Glutamatergic neuron (in vitro differentiated cells): ENCODE measurements at regions not wholly inside any gene's neighbourhood (a gene's known extent, or its start where the extent isn't known, plus 50 kb on each side); places are given as distances from the start of the nearest gene placed in this dataset.

Source experiments
- DNase-seq: peaks from one replicate; pipeline ENCODE4 v3.0.0; 2022
- H3K27ac Mint-ChIP-seq: one replicate; pipeline ENCODE4 v1.8.0; 2020; ENCODE audit warnings: mild to moderate bottlenecking, mixed read lengths, inconsistent platforms; ENCODE audit not compliant: unreplicated experiment
- H3K27me3 Mint-ChIP-seq: one replicate; pipeline ENCODE4 v1.8.0; 2020; ENCODE audit warnings: mild to moderate bottlenecking, moderate library complexity, mixed read lengths, inconsistent platforms; ENCODE audit not compliant: unreplicated experiment
- H3K36me3 Mint-ChIP-seq: one replicate; pipeline ENCODE4 v1.8.0; 2020; ENCODE audit warnings: mild to moderate bottlenecking, mixed read lengths, inconsistent platforms; ENCODE audit not compliant: unreplicated experiment
- H3K4me1 Mint-ChIP-seq: one replicate; pipeline ENCODE4 v1.8.0; 2020; ENCODE audit warnings: mild to moderate bottlenecking, low read depth, mixed read lengths, inconsistent platforms; ENCODE audit not compliant: unreplicated experiment
- H3K4me3 Mint-ChIP-seq: one replicate; pipeline ENCODE4 v1.8.0; 2020; ENCODE audit warnings: mild to moderate bottlenecking, mixed read lengths, inconsistent platforms; ENCODE audit not compliant: unreplicated experiment
- H3K9me3 Mint-ChIP-seq: one replicate; pipeline ENCODE4 v1.8.0; 2020; ENCODE audit warnings: mild to moderate bottlenecking, moderate library complexity, mixed read lengths, inconsistent platforms; ENCODE audit not compliant: unreplicated experiment
- TF ChIP-seq, protein P1 (sequence below): fragments of 200-600 bp; sonication (generic); IDR thresholded peaks from one replicate; pipeline ENCODE4 v1.5.0; 2021; ENCODE audit not compliant: partially characterized antibody, unreplicated experiment

DNA sequence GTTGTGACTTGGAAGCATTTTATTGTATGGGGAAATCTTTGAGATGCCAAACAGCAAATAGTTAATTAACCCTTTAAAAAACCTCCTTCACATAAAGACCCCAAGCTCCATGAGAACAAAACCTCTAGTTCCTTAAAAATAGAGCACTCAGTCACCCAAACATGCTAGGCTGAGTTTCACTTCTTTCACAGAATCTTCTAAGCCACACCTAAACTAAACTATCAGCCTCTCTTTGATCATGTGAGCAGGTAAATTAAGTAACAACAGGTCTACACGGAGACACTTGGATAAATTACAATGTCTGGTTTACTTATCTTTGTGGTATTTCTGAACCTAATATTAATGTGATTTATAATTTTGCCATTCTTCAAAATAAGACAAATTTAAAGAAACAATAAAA is 205.2 kb upstream of the MARCKS start:
- Mint-ChIP-seq H3K4me1 (no peaks in the 10 kb centered on the region), H3K9me3 (no peaks in the 10 kb centered on the region), H3K36me3 (no peaks in the 10 kb centered on the region), H3K4me3 (no peak overlapping the region), H3K27me3 (no peaks in the 10 kb centered on the region), H3K27ac (no peak overlapping the region)
- TF ChIP-seq, protein P1, sequence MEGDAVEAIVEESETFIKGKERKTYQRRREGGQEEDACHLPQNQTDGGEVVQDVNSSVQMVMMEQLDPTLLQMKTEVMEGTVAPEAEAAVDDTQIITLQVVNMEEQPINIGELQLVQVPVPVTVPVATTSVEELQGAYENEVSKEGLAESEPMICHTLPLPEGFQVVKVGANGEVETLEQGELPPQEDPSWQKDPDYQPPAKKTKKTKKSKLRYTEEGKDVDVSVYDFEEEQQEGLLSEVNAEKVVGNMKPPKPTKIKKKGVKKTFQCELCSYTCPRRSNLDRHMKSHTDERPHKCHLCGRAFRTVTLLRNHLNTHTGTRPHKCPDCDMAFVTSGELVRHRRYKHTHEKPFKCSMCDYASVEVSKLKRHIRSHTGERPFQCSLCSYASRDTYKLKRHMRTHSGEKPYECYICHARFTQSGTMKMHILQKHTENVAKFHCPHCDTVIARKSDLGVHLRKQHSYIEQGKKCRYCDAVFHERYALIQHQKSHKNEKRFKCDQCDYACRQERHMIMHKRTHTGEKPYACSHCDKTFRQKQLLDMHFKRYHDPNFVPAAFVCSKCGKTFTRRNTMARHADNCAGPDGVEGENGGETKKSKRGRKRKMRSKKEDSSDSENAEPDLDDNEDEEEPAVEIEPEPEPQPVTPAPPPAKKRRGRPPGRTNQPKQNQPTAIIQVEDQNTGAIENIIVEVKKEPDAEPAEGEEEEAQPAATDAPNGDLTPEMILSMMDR = no peak
- DNase-seq = no peak

DNA sequence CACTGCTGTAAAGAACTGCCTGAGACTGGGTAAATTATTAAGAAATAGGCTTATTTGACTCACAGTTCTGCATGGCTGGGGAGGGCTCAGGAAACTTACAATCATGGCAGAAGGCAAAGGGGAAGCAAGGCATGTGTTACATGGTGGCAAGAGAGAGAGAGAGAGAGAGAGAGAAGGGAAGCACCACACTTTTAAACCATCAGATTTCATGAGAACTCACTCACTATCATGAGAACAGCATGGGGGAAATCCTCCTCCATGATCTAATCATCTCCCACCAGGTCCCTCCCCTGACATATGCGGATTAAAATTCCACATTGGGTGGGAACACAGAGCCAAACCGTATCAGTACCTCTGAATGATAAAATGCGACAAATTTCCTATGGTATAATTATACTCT is 203.9 kb upstream of the MARCKS start:
- Mint-ChIP-seq H3K36me3 (no peaks in the 10 kb centered on the region), H3K4me1 (no peaks in the 10 kb centered on the region), H3K4me3 (no peak overlapping the region), H3K27ac (no peak overlapping the region), H3K27me3 (no peaks in the 10 kb centered on the region), H3K9me3 (no peaks in the 10 kb centered on the region)
- TF ChIP-seq, protein P1 = no peak
- no peak for DNase-seq

DNA sequence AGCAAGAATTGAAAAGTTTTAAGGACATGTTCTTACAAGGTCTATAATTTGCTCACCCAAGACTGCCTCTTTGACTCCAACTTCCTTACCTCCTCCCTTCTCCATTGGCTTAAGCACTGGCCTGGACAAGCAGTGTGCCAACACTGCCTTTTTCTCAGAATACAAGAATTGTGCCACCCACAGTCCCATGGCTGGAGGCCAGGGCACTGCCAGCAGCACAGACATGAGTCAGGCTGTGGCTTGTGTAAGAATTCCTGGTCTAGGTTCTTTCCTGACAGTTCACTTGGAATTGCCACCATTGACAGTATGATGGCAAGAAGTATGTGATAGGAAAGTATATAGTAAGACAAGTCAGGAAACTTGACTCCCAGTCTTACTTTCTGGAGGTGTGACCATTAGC is 202.7 kb upstream of the MARCKS start:
- H3K9me3 Mint-ChIP-seq = no peaks in the 10 kb centered on the region
- no peak overlapping the region for H3K4me3 Mint-ChIP-seq
- H3K27me3 Mint-ChIP-seq = no peaks in the 10 kb centered on the region
- TF ChIP-seq, protein P1 = no peak
- H3K36me3 Mint-ChIP-seq = no peaks in the 10 kb centered on the region
- no peak overlapping the region for H3K27ac Mint-ChIP-seq
- DNase-seq = no peak
- no peaks in the 10 kb centered on the region for H3K4me1 Mint-ChIP-seq

DNA sequence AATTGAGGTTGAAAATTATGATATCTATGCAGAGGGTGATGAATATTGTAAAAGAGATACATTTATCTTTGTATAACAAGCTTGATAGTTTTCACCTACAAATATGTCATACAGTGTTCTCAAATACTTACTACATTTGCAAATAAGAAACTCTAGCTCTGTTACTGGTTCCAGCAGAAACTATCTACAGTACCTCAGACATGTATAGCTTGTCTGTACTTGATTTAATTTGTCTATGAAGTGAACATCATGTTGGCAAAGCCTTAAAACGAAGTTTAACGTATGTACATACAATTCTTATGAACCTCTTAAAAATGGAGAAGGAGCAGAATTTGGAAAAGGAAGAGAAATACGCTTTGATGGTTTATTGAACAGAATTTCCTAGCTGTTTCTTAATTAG is 201.4 kb upstream of the MARCKS start:
- TF ChIP-seq, protein P1 = no peak
- no peaks in the 10 kb centered on the region for H3K36me3 Mint-ChIP-seq
- H3K27ac Mint-ChIP-seq = no peak overlapping the region
- no peaks in the 10 kb centered on the region for H3K27me3 Mint-ChIP-seq
- H3K9me3 Mint-ChIP-seq = no peaks in the 10 kb centered on the region
- no peak overlapping the region for H3K4me3 Mint-ChIP-seq
- H3K4me1 Mint-ChIP-seq = no peaks in the 10 kb centered on the region
- no peak for DNase-seq

DNA sequence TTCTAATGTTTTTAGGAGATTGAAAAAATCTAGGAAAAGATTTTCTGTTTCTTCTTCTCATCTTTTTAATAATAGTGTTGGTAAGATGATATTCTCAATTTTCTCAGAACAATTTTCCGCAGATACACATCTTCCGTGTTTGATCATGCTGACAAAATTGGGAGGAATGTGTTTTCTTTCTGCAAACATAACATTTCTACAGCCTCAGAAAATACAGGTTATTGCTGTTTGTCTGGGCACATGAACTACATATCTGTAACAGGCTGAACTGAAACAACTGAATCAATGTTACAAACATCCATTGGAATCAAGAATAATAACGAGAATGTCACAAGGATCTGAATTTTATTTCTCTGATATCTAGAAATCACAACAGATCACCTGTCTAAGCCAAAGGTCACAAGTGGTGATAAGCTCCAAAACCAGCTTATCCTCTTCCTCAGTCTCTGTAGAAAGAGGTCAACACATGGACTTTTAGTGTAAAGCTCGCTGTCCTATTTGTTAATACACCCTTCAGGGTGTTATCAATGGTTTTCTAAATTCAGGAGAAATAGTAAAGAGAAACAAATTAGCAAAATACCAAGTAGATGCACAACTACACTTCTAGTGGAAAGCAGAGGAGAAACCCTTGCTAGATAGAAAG is 197.3 kb upstream of the MARCKS start:
- H3K4me3 Mint-ChIP-seq = no peak overlapping the region
- no peaks in the 10 kb centered on the region for H3K36me3 Mint-ChIP-seq
- H3K4me1 Mint-ChIP-seq = no peaks in the 10 kb centered on the region
- H3K27ac Mint-ChIP-seq = no peak overlapping the region
- TF ChIP-seq, protein P1 = no peak
- no peak for DNase-seq
- H3K9me3 Mint-ChIP-seq = no peaks in the 10 kb centered on the region
- no peaks in the 10 kb centered on the region for H3K27me3 Mint-ChIP-seq
